Mucosa of descending colon (tissue), 3 donors: ENCODE measurements at regions not wholly inside any gene's neighbourhood (a gene's known extent, or its start where the extent isn't known, plus 50 kb on each side); places are given as distances from the start of the nearest gene placed in this dataset.

ENCODE experiments used
- ATAC-seq: fragments of 200-7000 bp; cut with Tn5 transposase; one replicate; pipeline ENCODE4 v1.9.1; 2020; ENCODE audit warnings: mild to moderate bottlenecking, moderate library complexity
- DNase-seq, 3 donors: peaks; one replicate each; pipeline ENCODE4 v3.0.0-alpha.2; 2020
- H3K36me3 ChIP-seq: fragments of 200-600 bp; one replicate; pipeline ENCODE4 v1.8.0; 2021; ENCODE audit warnings: low read depth, mild to moderate bottlenecking
- H3K4me1 ChIP-seq: fragments of 200-600 bp; one replicate; pipeline ENCODE4 v1.8.0; 2021; ENCODE audit warnings: low read depth, mild to moderate bottlenecking
- H3K4me3 ChIP-seq: fragments of 200-600 bp; one replicate; pipeline ENCODE4 v1.8.0; 2021; ENCODE audit warnings: mild to moderate bottlenecking
- H3K9me3 ChIP-seq: fragments of 200-600 bp; one replicate; pipeline ENCODE4 v1.8.0; 2021; ENCODE audit warnings: mild to moderate bottlenecking
- CTCF ChIP-seq: fragments of 200-600 bp; IDR thresholded peaks from one replicate; pipeline ENCODE4 v1.8.0; 2022; ENCODE audit warnings: antibody characterized with exemption, mild to moderate bottlenecking
- intact Hi-C, 2 donors: fragments of 100-400 bp; cut with DNase I in 1 of 2; cut with micrococcal nuclease in 1 of 2; formaldehyde crosslinking; loops; one replicate each; pipeline versions ENCODE4 v1.11.0 to v1.11.1; 2022; cut with DNase I, micrococcal nuclease
- donor health status: DM: no; HTN: no; CAD: no; lungs with moderate emphysema.
- donor health status: DM: no; HTN: no; CAD: no.
- donor health status: DM: no; HTN: yes; CAD: no.

- no peaks in the 10 kb centered on the region for H3K36me3 ChIP-seq
- DNase-seq: no peak
- TF ChIP-seq CTCF: no peak
- H3K4me3 ChIP-seq: no peak overlapping the region
- H3K9me3 ChIP-seq: peaks cover 59% of the 10 kb centered on the region
- ATAC-seq: no peak
- no peaks in the 10 kb centered on the region for H3K4me1 ChIP-seq
- intact Hi-C loops: no loop called here
These were observed 1141.8 kb upstream of the AUTS2 start for GRCh38 chr7:68456469-68456868.

DNA sequence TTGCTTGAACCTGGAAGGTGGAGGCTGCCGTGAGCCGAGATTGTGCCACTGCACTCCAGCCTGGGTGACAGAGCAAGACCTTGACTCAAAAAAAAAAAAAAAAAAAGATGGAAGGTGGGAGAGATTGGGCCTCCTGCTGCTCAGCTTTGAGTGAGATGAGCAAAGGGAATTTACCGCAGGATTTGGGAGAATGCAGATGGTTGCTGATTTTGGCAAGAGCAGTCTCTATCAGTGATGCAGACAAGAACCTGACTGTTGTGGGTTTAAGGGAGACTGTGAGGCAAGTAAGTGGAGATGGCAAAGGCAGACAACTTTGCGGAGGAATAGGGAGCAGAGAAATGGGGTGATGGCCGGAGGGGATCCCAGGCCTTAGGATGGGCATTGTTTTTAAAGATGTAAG is 1140.8 kb upstream of the AUTS2 start:
- H3K4me1 ChIP-seq: no peaks in the 10 kb centered on the region
- H3K4me3 ChIP-seq: no peak overlapping the region
- intact Hi-C loops: no loop called here
- H3K9me3 ChIP-seq: peaks cover 50% of the 10 kb centered on the region
- TF ChIP-seq CTCF: no peak
- H3K36me3 ChIP-seq: no peaks in the 10 kb centered on the region
- DNase-seq: no peak
- no peak for ATAC-seq

DNA sequence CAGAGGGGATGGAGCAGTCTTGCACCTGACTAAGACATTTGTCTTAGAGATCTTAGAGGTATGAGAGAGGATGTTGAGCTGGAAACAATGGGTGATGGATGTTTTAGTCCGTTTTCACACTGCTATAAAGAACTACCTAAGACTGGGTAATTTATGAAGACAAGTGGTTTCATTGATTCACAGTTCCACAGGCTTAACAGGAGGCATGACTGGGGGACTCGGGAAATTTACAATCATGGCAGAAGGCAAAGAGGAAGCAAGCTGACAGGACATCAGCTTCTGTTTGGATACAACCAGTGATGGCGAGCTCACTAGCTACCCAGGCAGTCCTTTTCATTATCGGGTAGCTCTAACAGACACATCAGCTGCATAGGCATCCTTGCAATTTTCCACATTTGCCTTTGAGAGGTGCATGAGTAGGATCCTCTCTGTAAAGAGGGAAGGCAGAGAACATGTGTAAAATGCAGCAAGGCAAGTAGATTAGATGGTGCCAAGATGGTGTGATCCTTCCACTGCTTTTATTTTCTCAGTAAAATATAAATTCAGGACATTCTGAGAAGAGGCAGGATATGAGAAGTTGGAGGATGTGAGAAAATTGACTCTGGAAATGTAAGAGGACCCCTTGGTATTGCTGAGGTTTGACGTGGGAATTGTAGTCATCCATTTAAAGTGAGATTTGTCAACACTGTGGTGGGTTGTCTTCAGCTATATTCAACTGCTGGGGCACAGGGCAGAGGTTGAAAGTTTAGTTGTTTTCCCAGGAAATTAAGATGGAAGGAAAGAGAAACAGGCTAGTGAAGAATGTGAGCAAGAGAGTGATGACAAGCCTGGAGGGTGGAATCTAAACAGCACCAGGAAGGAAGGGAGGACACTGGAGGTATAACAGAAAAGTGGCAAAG is 1140.0 kb upstream of the AUTS2 start:
- Histone ChIP-seq H3K4me3 (no peak overlapping the region), H3K36me3 (no peaks in the 10 kb centered on the region), H3K4me1 (no peaks in the 10 kb centered on the region), H3K9me3 (peaks cover 46% of the 10 kb centered on the region)
- ATAC-seq: no peak
- no peak for DNase-seq
- intact Hi-C loops: no loop called here
- no peak for TF ChIP-seq CTCF

GRCh38 chr7:68461430-68461829 is 1136.8 kb upstream of the AUTS2 start:
- Histone ChIP-seq H3K9me3 (peaks cover 41% of the 10 kb centered on the region), H3K36me3 (no peaks in the 10 kb centered on the region), H3K4me3 (no peak overlapping the region), H3K4me1 (no peaks in the 10 kb centered on the region)
- TF ChIP-seq CTCF: no peak
- DNase-seq (no peak), ATAC-seq (no peak)
- intact Hi-C loops: no loop called here

- intact Hi-C loops: no loop called here
- ATAC-seq (no peak), DNase-seq (no peak)
- no peaks in the 10 kb centered on the region for H3K36me3 ChIP-seq
- H3K4me1 ChIP-seq: no peaks in the 10 kb centered on the region
- H3K9me3 ChIP-seq: peaks cover 51% of the 10 kb centered on the region
- TF ChIP-seq CTCF: no peak
- H3K4me3 ChIP-seq: no peak overlapping the region
These were observed 1127.3 kb upstream of the AUTS2 start for GRCh38 chr7:68470836-68471435.
